NB4 (cell line): ENCODE measurements at regions not wholly inside any gene's neighbourhood (a gene's known extent, or its start where the extent isn't known, plus 50 kb on each side); places are given as distances from the start of the nearest gene placed in this dataset.

ENCODE experiments used
- DNase-seq: peaks from one replicate; pipeline ENCODE4 v3.0.0; 2010; ENCODE audit warnings: low read depth
- H3K4me3 ChIP-seq: one replicate; pipeline ENCODE4 v1.5.1; 2011; ENCODE audit warnings: mild to moderate bottlenecking, low read depth, low read length, moderate library complexity
- CTCF ChIP-seq: IDR thresholded peaks from one replicate; pipeline ENCODE4 v1.5.1; 2012; ENCODE audit warnings: low read depth, low read length
- MAX ChIP-seq: IDR thresholded peaks from 2 replicates; pipeline ENCODE4 v1.6.1; 2011; ENCODE audit warnings: low read depth, low read length
- MYC ChIP-seq: IDR thresholded peaks from 2 replicates; pipeline ENCODE4 v1.6.1; 2011; ENCODE audit warnings: low read depth, low read length
- POLR2A ChIP-seq: IDR thresholded peaks from 2 replicates; pipeline ENCODE4 v1.6.1; 2011; ENCODE audit warnings: mild to moderate bottlenecking; ENCODE audit not compliant: insufficient read length; ENCODE audit errors: extremely low read depth

GRCh38 chr1:115400891-115401290 lies 62.8 kb upstream of the NGF start:
- no peak overlapping the region for H3K4me3 ChIP-seq
- TF ChIP-seq POLR2A (no peak), MAX (no peak), CTCF (no peak), MYC (no peak)
- no peak for DNase-seq

DNA sequence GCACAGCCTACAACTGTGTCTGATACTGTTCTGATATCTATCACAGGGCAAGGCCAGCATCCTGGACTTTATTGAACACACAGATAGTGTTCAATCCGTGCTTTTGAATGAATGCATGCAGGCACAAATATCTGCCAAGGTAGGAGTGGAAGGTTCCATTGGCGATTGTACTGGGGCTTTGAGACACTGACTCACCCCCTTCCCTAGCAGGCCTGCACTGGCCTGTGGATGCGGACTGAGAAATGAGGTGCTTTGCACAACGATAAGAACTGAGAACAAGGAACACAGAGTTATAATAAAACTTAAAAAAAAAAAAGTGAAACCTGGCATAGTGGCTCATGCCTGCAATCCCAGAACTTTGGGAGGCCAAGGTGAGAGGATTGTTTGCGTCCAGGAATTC lies 62.4 kb upstream of the NGF start:
- DNase-seq = no peak
- no peak overlapping the region for H3K4me3 ChIP-seq
- no peak for TF ChIP-seq POLR2A
- no peak for TF ChIP-seq CTCF
- no peak for TF ChIP-seq MAX
- TF ChIP-seq MYC = no peak

DNA sequence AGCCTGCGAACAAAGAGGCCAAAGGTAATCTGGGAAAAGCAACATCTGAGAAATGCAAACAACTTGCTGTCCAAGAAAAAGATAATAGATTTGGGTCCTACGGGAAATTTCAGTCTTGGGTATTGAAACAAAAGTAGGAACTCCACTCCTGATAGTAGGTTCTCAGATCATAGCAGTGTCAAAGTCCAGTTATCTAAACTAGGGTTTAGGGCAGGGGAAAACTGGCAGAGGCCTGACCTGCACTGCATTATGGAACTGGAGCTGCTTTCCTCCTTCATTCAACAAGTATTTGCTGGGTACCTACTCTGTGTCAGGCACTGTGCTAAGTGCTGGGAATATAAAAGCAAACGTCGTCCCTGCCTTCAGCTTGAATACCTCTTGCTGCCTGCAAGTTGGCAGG lies 60.7 kb upstream of the NGF start:
- TF ChIP-seq POLR2A (no peak), MAX (no peak), CTCF (no peak), MYC (no peak)
- DNase-seq = no peak
- H3K4me3 ChIP-seq = no peak overlapping the region
